Endothelial cell of umbilical vein (primary cell): ENCODE measurements at regions not wholly inside any gene's neighbourhood (a gene's known extent, or its start where the extent isn't known, plus 50 kb on each side); places are given as distances from the start of the nearest gene placed in this dataset.

ENCODE experiments used
- BruUV-seq: library from RNA; stranded (reverse); fragments of 400-500 nt; replicated peaks from 2 replicates; lab custom pipeline; 2021; lab: Mats Ljungman, UMichigan
- CTCF ChIA-PET: fragments of 300-600, 350-600 bp; sonication (Branson Sonifier 250); formaldehyde crosslinking; loops from one replicate; lab custom pipeline; 2021; ENCODE audit warnings: antibody characterized with exemption, inconsistent platforms; lab: Charles Lee
- POLR2A ChIA-PET: fragments of 300-600, 350-600 bp; sonication (Branson Sonifier 250); formaldehyde crosslinking; loops from one replicate; lab custom pipeline; 2021; ENCODE audit warnings: antibody characterized with exemption, inconsistent platforms; lab: Charles Lee
- DNase-seq: peaks from one replicate; pipeline ENCODE4 v3.0.0-alpha.2; 2011; ENCODE audit warnings: low read depth, low spot score
- FAIRE-seq: peaks from 2 replicates; lab custom pipeline; 2011; peaks lifted over from hg19 to GRCh38; lab: Jason Lieb, UNC
- H2AFZ ChIP-seq: 2 replicates; pipeline ENCODE4 v1.6.0; 2012; ENCODE audit warnings: low read depth, low read length, control low read depth, inconsistent platforms
- H3K27ac ChIP-seq: 2 replicates; pipeline ENCODE4 v1.5.1; 2011; ENCODE audit warnings: low read depth, mild to moderate bottlenecking, control low read depth, low read length, moderate library complexity; ENCODE audit not compliant: insufficient read depth
- H3K27me3 ChIP-seq, 2 experiments: 2 replicates each; pipeline versions ENCODE4 v1.6.0 to v1.6.1; 2011; ENCODE audit warnings: low read length in 2 of 2, mixed read lengths in 1 of 2; ENCODE audit not compliant: control insufficient read depth in 2 of 2, insufficient read depth in 2 of 2
- H3K36me3 ChIP-seq, 2 experiments: 2 replicates in 1 of 2; 3 replicates in 1 of 2; pipeline ENCODE4 v1.5.1; 2011; ENCODE audit warnings: low read length in 2 of 2, mild to moderate bottlenecking in 1 of 2, moderate library complexity in 1 of 2; ENCODE audit not compliant: control insufficient read depth in 2 of 2, insufficient read depth in 2 of 2; ENCODE audit errors: extremely low read depth in 1 of 2
- H3K4me1 ChIP-seq: 3 replicates; pipeline ENCODE4 v1.5.1; 2011; ENCODE audit warnings: mild to moderate bottlenecking, low read length; ENCODE audit not compliant: control insufficient read depth, insufficient read depth; ENCODE audit errors: extremely low read depth
- H3K4me2 ChIP-seq: 2 replicates; pipeline ENCODE4 v1.6.1; 2011; ENCODE audit warnings: low read length, control low read depth, mixed read lengths; ENCODE audit not compliant: insufficient read depth
- H3K4me3 ChIP-seq, 3 experiments: fragments of 200-600 bp in 1 of 3; sonication (generic), shearing (Covaris generic) in 1 of 3; replicated peaks in 1 of 3; 2 replicates each; pipeline ENCODE4 v1.5.1; 2011 to 2016; ENCODE audit warnings: control low read depth in 3 of 3, low read length in 3 of 3, mild to moderate bottlenecking in 2 of 3, inconsistent platforms in 1 of 3, low read depth in 1 of 3, moderate library complexity in 1 of 3; ENCODE audit not compliant: insufficient read depth in 1 of 3
- H3K79me2 ChIP-seq: 2 replicates; pipeline ENCODE4 v1.6.0; 2012; ENCODE audit warnings: low read length, inconsistent platforms; ENCODE audit not compliant: control insufficient read depth, insufficient read depth
- H3K9ac ChIP-seq: replicated peaks from 2 replicates; pipeline ENCODE3; 2011; ENCODE audit warnings: low read length, control low read depth; ENCODE audit not compliant: insufficient read depth; ENCODE audit errors: extremely low read depth
- H3K9me1 ChIP-seq: replicated peaks from 3 replicates; pipeline ENCODE4 v1.6.0; 2011; ENCODE audit warnings: mild to moderate bottlenecking, low read length; ENCODE audit not compliant: control insufficient read depth, insufficient read depth; ENCODE audit errors: extremely low read depth
- H3K9me3 ChIP-seq: replicated peaks from 2 replicates; pipeline ENCODE4 v1.5.1; 2012; ENCODE audit warnings: low read length, inconsistent platforms; ENCODE audit not compliant: control insufficient read depth, insufficient read depth
- H4K20me1 ChIP-seq: replicated peaks from 2 replicates; pipeline ENCODE3; 2011; ENCODE audit warnings: mild to moderate bottlenecking, low read length; ENCODE audit not compliant: control insufficient read depth, insufficient read depth; ENCODE audit errors: extremely low read depth
- CTCF ChIP-seq, 2 donors: IDR thresholded peaks; 1 replicate in 1 of 2; 2 replicates in 1 of 2; pipeline ENCODE4 v1.5.1; 2011; ENCODE audit warnings: low read length in 2 of 2, mild to moderate bottlenecking in 2 of 2, moderate library complexity in 2 of 2, control low read depth in 1 of 2, inconsistent platforms in 1 of 2, low read depth in 1 of 2; ENCODE audit not compliant: insufficient read depth in 1 of 2; ENCODE audit errors: extremely low read depth in 1 of 2
- EZH2 ChIP-seq: IDR thresholded peaks from 2 replicates; pipeline ENCODE4 v1.6.1; 2012; ENCODE audit warnings: borderline replicate concordance, low read depth, mild to moderate bottlenecking, moderate library complexity, low read length, inconsistent platforms; ENCODE audit not compliant: severe bottlenecking
- FOS ChIP-seq: IDR thresholded peaks from 2 replicates; pipeline ENCODE4 v1.6.1; 2011; ENCODE audit warnings: mild to moderate bottlenecking, low read length, moderate library complexity, borderline replicate concordance; ENCODE audit not compliant: insufficient read depth
- GATA2 ChIP-seq: IDR thresholded peaks from 2 replicates; pipeline ENCODE4 v1.7.0; 2011; ENCODE audit warnings: low read depth, mild to moderate bottlenecking, moderate library complexity, mixed read lengths, low read length; ENCODE audit not compliant: insufficient read length, insufficient read depth
- JUN ChIP-seq: IDR thresholded peaks from 2 replicates; pipeline ENCODE4 v1.6.1; 2011; ENCODE audit warnings: borderline replicate concordance, low read depth; ENCODE audit not compliant: insufficient read length, insufficient read depth
- MAX ChIP-seq: IDR thresholded peaks from 2 replicates; pipeline ENCODE4 v1.6.1; 2011; ENCODE audit not compliant: insufficient read depth, insufficient read length
- MYC ChIP-seq: IDR thresholded peaks from one replicate; pipeline ENCODE4 v1.6.1; 2011; ENCODE audit warnings: mild to moderate bottlenecking, low read depth, low read length
- POLR2A ChIP-seq: IDR thresholded peaks from 2 replicates; pipeline ENCODE4 v1.6.1; 2012; ENCODE audit warnings: low read depth, mild to moderate bottlenecking, control low read depth, low read length
- POLR2AphosphoS5 ChIP-seq: IDR thresholded peaks from 2 replicates; pipeline ENCODE4 v1.6.1; 2012; ENCODE audit warnings: low read depth, mild to moderate bottlenecking, control low read depth, low read length, moderate library complexity; ENCODE audit not compliant: insufficient read depth
- dilution Hi-C: fragments of 300-500 bp; cut with MboI; formaldehyde crosslinking; loops from one replicate; pipeline ENCODE4 v1.15.0; 2019; ENCODE audit warnings: low sequenced_read_pairs; ENCODE audit not compliant: extremely low pct_ligation_motif_present
- intact Hi-C: fragments of 100-400 bp; cut with micrococcal nuclease; formaldehyde crosslinking; loops from one replicate; pipeline ENCODE4 v1.10.0; 2022

- POLR2A ChIA-PET, result no interaction called here
- Histone ChIP-seq H3K9ac (no peak overlapping the region), H3K27ac (no peak overlapping the region), H3K9me3 (no peaks in the 10 kb centered on the region), H3K9me1 (no peaks in the 10 kb centered on the region), H3K27me3 (no peaks in the 10 kb centered on the region), H3K4me2 (no peak overlapping the region), H3K4me1 (peaks cover 11% of the 10 kb centered on the region), H2AFZ (no peak overlapping the region), H3K36me3 (no peaks in the 10 kb centered on the region), H4K20me1 (no peaks in the 10 kb centered on the region), H3K4me3 (no peak overlapping the region), H3K79me2 (no peaks in the 10 kb centered on the region)
- BruUV-seq, result no TSS peak
- dilution Hi-C loops (no loop called here), intact Hi-C loops (no loop called here)
- no peak for TF ChIP-seq CTCF (IDR thresholded peaks at IDR 0.05; ENCODE audit: extremely low read depth in 1 of 2, insufficient read depth in 1 of 2, low read depth in 1 of 2, low read length in 2 of 2)
- TF ChIP-seq JUN, result no peak
- TF ChIP-seq MYC, result no peak
- TF ChIP-seq POLR2A, result no peak
- no peak for TF ChIP-seq POLR2AphosphoS5
- no peak for TF ChIP-seq FOS
- TF ChIP-seq GATA2, result no peak
- TF ChIP-seq MAX, result no peak
- TF ChIP-seq EZH2, result no peak
- CTCF ChIA-PET, result interaction anchor here (0.8 to 4.1 kb wide), 3 partner anchors 15 to 64 kb away, joined by 3 to 20 read pairs (median 3); no protein-coding TSS in a partner anchor
- no peak for DNase-seq
- no peak for FAIRE-seq
Measured at GRCh38 chr3:181637056-181637455, 74.7 kb upstream of the SOX2 start.
